ENCODE measurements at regions not wholly inside any gene's neighbourhood (a gene's known extent, or its start where the extent isn't known, plus 50 kb on each side); places are given as distances from the start of the nearest gene placed in this dataset.
"Not testable (repeated sequence)": the region's sequence is repeated elsewhere in the genome, so short reads cannot be mapped to it uniquely, and the experiment has no call there.

GRCh38 chr16:66095676-66096075, 270.8 kb upstream of the CDH5 start:
- no peak overlapping the region for H3K4me3 ChIP-seq (ENCODE audit: control insufficient read depth, low read depth, low read length)
- peak; percentile 23 for TF ChIP-seq CTCF (conservative IDR thresholded peaks at IDR 0.05; ENCODE audit: control insufficient read depth, insufficient read depth, low read depth, low read length)
- DNase-seq (ENCODE audit: low read depth) = no peak

- peak; percentile 61 for DNase-seq (ENCODE audit: low read depth)
- TF ChIP-seq CTCF (conservative IDR thresholded peaks at IDR 0.05; ENCODE audit: control insufficient read depth, insufficient read depth, low read depth, low read length) = no peak
- H3K4me3 ChIP-seq (ENCODE audit: control insufficient read depth, low read depth, low read length) = no peak overlapping the region
These were observed 273.3 kb upstream of the CDH5 start for GRCh38 chr16:66093191-66093590.

GRCh38 chr16:66091471-66091891, 275.0 kb upstream of the CDH5 start:
- peak; percentile 56 for DNase-seq (ENCODE audit: low read depth)
- no peak for TF ChIP-seq CTCF (conservative IDR thresholded peaks at IDR 0.05; ENCODE audit: control insufficient read depth, insufficient read depth, low read depth, low read length)
- no peak overlapping the region for H3K4me3 ChIP-seq (ENCODE audit: control insufficient read depth, low read depth, low read length)

- no peak overlapping the region for H3K4me3 ChIP-seq (ENCODE audit: control insufficient read depth, low read depth, low read length)
- TF ChIP-seq CTCF (conservative IDR thresholded peaks at IDR 0.05; ENCODE audit: control insufficient read depth, insufficient read depth, low read depth, low read length) = no peak
- no peak for DNase-seq (ENCODE audit: low read depth)
These were observed 277.8 kb upstream of the CDH5 start for GRCh38 chr16:66088681-66089080.

- TF ChIP-seq CTCF (conservative IDR thresholded peaks at IDR 0.05; ENCODE audit: control insufficient read depth, insufficient read depth, low read depth, low read length) = no peak
- no peak overlapping the region for H3K4me3 ChIP-seq (ENCODE audit: control insufficient read depth, low read depth, low read length)
These were observed 279.2 kb upstream of the CDH5 start for GRCh38 chr16:66087308-66087707.

GRCh38 chr16:66085651-66086050, 280.8 kb upstream of the CDH5 start:
- H3K4me3 ChIP-seq (ENCODE audit: control insufficient read depth, low read depth, low read length) = no peak overlapping the region
- DNase-seq (ENCODE audit: low read depth) = no peak
- TF ChIP-seq CTCF (conservative IDR thresholded peaks at IDR 0.05; ENCODE audit: control insufficient read depth, insufficient read depth, low read depth, low read length) = no peak

More at GRCh38 chr16:66087308-66087707, 279.2 kb upstream of the CDH5 start:
- no peak for DNase-seq (ENCODE audit: low read depth)

GRCh38 chr16:66084731-66085130, 281.8 kb upstream of the CDH5 start:
- not testable (repeated sequence) for H3K4me3 ChIP-seq (ENCODE audit: control insufficient read depth, low read depth, low read length); DNase-seq (ENCODE audit: low read depth)

Data from fibroblast of mammary gland (primary cell).